ENCODE measurements at regions not wholly inside any gene's neighbourhood (a gene's known extent, or its start where the extent isn't known, plus 50 kb on each side); places are given as distances from the start of the nearest gene placed in this dataset.

- TF ChIP-seq CTCF (IDR thresholded peaks at IDR 0.05; ENCODE audit: poor library complexity): no peak
- no peak for TF ChIP-seq EZH2 (IDR thresholded peaks at IDR 0.05; ENCODE audit: borderline replicate concordance)
- TF ChIP-seq EZH2phosphoT487 (IDR thresholded peaks at IDR 0.05; ENCODE audit: low read depth, severe bottlenecking, unreplicated experiment): no peak
Measured at GRCh38 chr9:107541523-107541922, 52.0 kb upstream of the KLF4 start.
